Breast epithelium (tissue), 4 donors: ENCODE measurements at regions not wholly inside any gene's neighbourhood (a gene's known extent, or its start where the extent isn't known, plus 50 kb on each side); places are given as distances from the start of the nearest gene placed in this dataset.

Experiments used
- DNase-seq, 2 donors: peaks; one replicate each; pipeline ENCODE4 v3.0.0-alpha.2; 2019; ENCODE audit warnings: low spot score in 2 of 2
- H3K27ac ChIP-seq, 2 donors: fragments of 200-600 bp; sonication (generic) in 1 of 2; one replicate each; pipeline ENCODE4 v1.5.1; 2016 to 2019; ENCODE audit warnings: mild to moderate bottlenecking in 1 of 2
- H3K27me3 ChIP-seq, 2 donors: fragments of 200-600 bp; sonication (generic) in 1 of 2; one replicate each; pipeline versions ENCODE4 v1.5.1 to v1.6.0; 2017 to 2019; ENCODE audit warnings: control low read depth in 1 of 2, mild to moderate bottlenecking in 1 of 2
- H3K36me3 ChIP-seq: fragments of 200-600 bp; one replicate; pipeline ENCODE4 v1.5.1; 2019
- H3K4me1 ChIP-seq, 2 donors: fragments of 200-600 bp; sonication (generic); one replicate each; pipeline ENCODE4 v1.5.1; 2016 to 2019; ENCODE audit warnings: control low read depth in 1 of 2
- H3K4me3 ChIP-seq, 3 donors: fragments of 200-600 bp; sonication (generic); 1 replicate in 2 of 3; 2 replicates in 1 of 3; pipeline ENCODE4 v1.5.1; 2016 to 2019; ENCODE audit warnings: mild to moderate bottlenecking in 3 of 3, moderate library complexity in 2 of 3
- H3K9me3 ChIP-seq, 2 donors: fragments of 200-600 bp; sonication (generic) in 1 of 2; one replicate each; pipeline ENCODE4 v1.5.1; 2016 to 2019; ENCODE audit warnings: control low read depth in 1 of 2
- CTCF ChIP-seq, 3 donors: fragments of 450-650 bp; IDR thresholded peaks; one replicate each; pipeline ENCODE4 v1.5.1; 2016 to 2017; ENCODE audit warnings: antibody characterized with exemption in 3 of 3, mild to moderate bottlenecking in 3 of 3, moderate library complexity in 3 of 3
- POLR2A ChIP-seq: fragments of 450-650 bp; IDR thresholded peaks from one replicate; pipeline ENCODE4 v1.6.1; 2016; ENCODE audit warnings: antibody characterized with exemption, mild to moderate bottlenecking, moderate library complexity
- POLR2AphosphoS5 ChIP-seq, 3 donors: sonication (generic); formaldehyde crosslinking; IDR thresholded peaks; one replicate each; pipeline ENCODE4 v1.6.1; 2017; ENCODE audit warnings: antibody characterized with exemption in 3 of 3
- intact Hi-C: fragments of 100-400 bp; cut with DNase I; formaldehyde crosslinking; loops from one replicate; pipeline ENCODE4 v1.15.1; 2023; ENCODE audit warnings: low total_unique reads

- no peak for TF ChIP-seq CTCF (IDR thresholded peaks at IDR 0.05)
- no peak for TF ChIP-seq POLR2AphosphoS5 (IDR thresholded peaks at IDR 0.05)
- no peak for TF ChIP-seq POLR2A
- intact Hi-C loops = no loop called here
Observed at GRCh38 chr3:72150634-72151412, 365.9 kb upstream of the PROK2 start.

GRCh38 chr3:72149645-72150300 is 364.8 kb upstream of the PROK2 start:
- TF ChIP-seq POLR2A (no peak), CTCF (IDR thresholded peaks at IDR 0.05) (no peak), POLR2AphosphoS5 (IDR thresholded peaks at IDR 0.05) (no peak)
- no peaks in the 10 kb centered on the region for H3K4me1 ChIP-seq
- no peak overlapping the region for H3K27ac ChIP-seq

More at GRCh38 chr3:72150634-72151412, 365.9 kb upstream of the PROK2 start:
- no peak overlapping the region for H3K4me3 ChIP-seq
- no peak overlapping the region for H3K27ac ChIP-seq
- no peaks in the 10 kb centered on the region for H3K27me3 ChIP-seq
- DNase-seq = no peak
- no peaks in the 10 kb centered on the region for H3K36me3 ChIP-seq
- no peaks in the 10 kb centered on the region for H3K9me3 ChIP-seq
- H3K4me1 ChIP-seq = peaks cover 0 to 4% of the 10 kb centered on the region in 2 donors

GRCh38 chr3:72147600-72147999 is 362.7 kb upstream of the PROK2 start:
- Histone ChIP-seq H3K4me3 (no peak overlapping the region), H3K36me3 (no peaks in the 10 kb centered on the region), H3K27ac (no peak overlapping the region), H3K9me3 (no peaks in the 10 kb centered on the region), H3K4me1 (no peaks in the 10 kb centered on the region), H3K27me3 (no peaks in the 10 kb centered on the region)
- no peak for DNase-seq
- TF ChIP-seq POLR2A (no peak), POLR2AphosphoS5 (IDR thresholded peaks at IDR 0.05) (no peak), CTCF (IDR thresholded peaks at IDR 0.05) (no peak)
- intact Hi-C loops = no loop called here

More at GRCh38 chr3:72149645-72150300, 364.8 kb upstream of the PROK2 start:
- Histone ChIP-seq H3K27me3 (no peaks in the 10 kb centered on the region), H3K4me3 (no peak overlapping the region), H3K36me3 (no peaks in the 10 kb centered on the region), H3K9me3 (no peaks in the 10 kb centered on the region)
- intact Hi-C loops = no loop called here
- no peak for DNase-seq

- Histone ChIP-seq H3K4me3 (no peak overlapping the region), H3K9me3 (no peaks in the 10 kb centered on the region), H3K27ac (no peak overlapping the region), H3K36me3 (no peaks in the 10 kb centered on the region), H3K4me1 (no peaks in the 10 kb centered on the region), H3K27me3 (no peaks in the 10 kb centered on the region)
- DNase-seq = no peak
- intact Hi-C loops = no loop called here
- TF ChIP-seq POLR2A = no peak
- TF ChIP-seq CTCF (IDR thresholded peaks at IDR 0.05) = no peak
- TF ChIP-seq POLR2AphosphoS5 (IDR thresholded peaks at IDR 0.05) = no peak
Observed at GRCh38 chr3:72145506-72146380, 360.8 kb upstream of the PROK2 start.
